IMR-90 (cell line): ENCODE measurements at regions not wholly inside any gene's neighbourhood (a gene's known extent, or its start where the extent isn't known, plus 50 kb on each side); places are given as distances from the start of the nearest gene placed in this dataset.

Source experiments
- ATAC-seq: fragments of 200-7000 bp; cut with Tn5 transposase; 2 replicates; pipeline ENCODE4 v1.9.1; 2020; ENCODE audit warnings: low read depth, mild to moderate bottlenecking, moderate library complexity
- BruUV-seq: library from RNA; stranded (reverse); fragments of 400-500 nt; replicated peaks from 2 replicates; lab custom pipeline; 2021; lab: Mats Ljungman, UMichigan
- CTCF ChIA-PET: fragments of 300-600 bp; formaldehyde crosslinking; extraction: SDS; loops from one replicate; lab custom pipeline; 2021; ENCODE audit warnings: antibody characterized with exemption; lab: Yijun Ruan, JAX
- POLR2A ChIA-PET: fragments of 300-600 bp; sonication (Branson Sonifier 250); formaldehyde crosslinking; loops from one replicate; lab custom pipeline; 2022; ENCODE audit warnings: antibody characterized with exemption; ENCODE audit not compliant: unreplicated experiment; lab: Charles Lee
- DNase-seq: peaks from one replicate; pipeline ENCODE4 v3.0.0; 2013
- H2AFZ ChIP-seq: replicated peaks from 2 replicates; pipeline ENCODE3; 2013; ENCODE audit warnings: low read length, mild to moderate bottlenecking; ENCODE audit not compliant: poor library complexity
- H2AK5ac ChIP-seq: 2 replicates; pipeline ENCODE4 v1.6.1; 2013; ENCODE audit warnings: low read depth, low read length, inconsistent platforms
- H2AK9ac ChIP-seq: replicated peaks from 2 replicates; pipeline ENCODE3; 2013; ENCODE audit warnings: mild to moderate bottlenecking, low read depth, low read length, moderate library complexity; ENCODE audit not compliant: poor library complexity
- H2BK120ac ChIP-seq: 2 replicates; pipeline ENCODE4 v1.6.1; 2013; ENCODE audit warnings: low read depth, low read length, inconsistent platforms
- H2BK15ac ChIP-seq: 3 replicates; pipeline ENCODE4 v1.6.1; 2013; ENCODE audit warnings: low read depth, low read length, inconsistent platforms
- H2BK20ac ChIP-seq: 2 replicates; pipeline ENCODE4 v1.6.1; 2013; ENCODE audit warnings: low read depth, mild to moderate bottlenecking, inconsistent platforms, low read length, moderate library complexity
- H2BK5ac ChIP-seq: 2 replicates; pipeline ENCODE4 v1.6.1; 2013; ENCODE audit warnings: mild to moderate bottlenecking, low read depth, low read length, inconsistent platforms; ENCODE audit not compliant: poor library complexity, severe bottlenecking
- H3K14ac ChIP-seq: replicated peaks from 2 replicates; pipeline ENCODE4 v1.6.1; 2013; ENCODE audit warnings: low read depth, low read length, inconsistent platforms
- H3K18ac ChIP-seq: 2 replicates; pipeline ENCODE4 v1.6.1; 2013; ENCODE audit warnings: low read depth, low read length, control low read depth
- H3K23ac ChIP-seq: 2 replicates; pipeline ENCODE4 v1.6.1; 2013; ENCODE audit warnings: low read depth, low read length, inconsistent platforms
- H3K27ac ChIP-seq: 2 replicates; pipeline ENCODE4 v1.5.1; 2013; ENCODE audit warnings: mild to moderate bottlenecking, control low read depth, low read length; ENCODE audit not compliant: insufficient read depth
- H3K27me3 ChIP-seq: 2 replicates; pipeline ENCODE4 v1.6.1; 2013; ENCODE audit warnings: low read length; ENCODE audit not compliant: control insufficient read depth, insufficient read depth
- H3K36me3 ChIP-seq: 2 replicates; pipeline ENCODE4 v1.6.1; 2013; ENCODE audit warnings: low read length, mixed read lengths; ENCODE audit not compliant: control insufficient read depth, insufficient read depth
- H3K4ac ChIP-seq: 2 replicates; pipeline ENCODE4 v1.6.1; 2013; ENCODE audit warnings: low read depth, low read length, inconsistent platforms
- H3K4me1 ChIP-seq: 2 replicates; pipeline ENCODE4 v1.6.1; 2013; ENCODE audit warnings: low read length, mixed read lengths; ENCODE audit not compliant: control insufficient read depth, insufficient read depth
- H3K4me2 ChIP-seq: 2 replicates; pipeline ENCODE4 v1.6.1; 2013; ENCODE audit warnings: low read depth, mild to moderate bottlenecking, control low read depth, low read length, moderate library complexity
- H3K4me3 ChIP-seq: 2 replicates; pipeline ENCODE4 v1.5.1; 2013; ENCODE audit warnings: low read depth, mild to moderate bottlenecking, control low read depth, low read length, moderate library complexity; ENCODE audit not compliant: insufficient read depth
- H3K56ac ChIP-seq: 2 replicates; pipeline ENCODE4 v1.6.1; 2013; ENCODE audit warnings: low read length, inconsistent platforms; ENCODE audit not compliant: insufficient read depth; ENCODE audit errors: extremely low read depth
- H3K79me1 ChIP-seq, 2 experiments: 2 replicates each; pipeline ENCODE4 v1.6.1; 2013; ENCODE audit warnings: low read length in 2 of 2, inconsistent platforms in 1 of 2, low read depth in 1 of 2
- H3K9ac ChIP-seq: 2 replicates; pipeline ENCODE4 v1.6.1; 2013; ENCODE audit warnings: low read depth, low read length, control low read depth
- H3K9me1 ChIP-seq: 2 replicates; pipeline ENCODE4 v1.6.1; 2013; ENCODE audit warnings: low read length, inconsistent platforms; ENCODE audit not compliant: insufficient read depth
- H3K9me3 ChIP-seq: 2 replicates; pipeline ENCODE4 v1.6.1; 2013; ENCODE audit warnings: low read length; ENCODE audit not compliant: control insufficient read depth, insufficient read depth
- H4K20me1 ChIP-seq: 2 replicates; pipeline ENCODE4 v1.6.1; 2013; ENCODE audit warnings: low read length, inconsistent platforms; ENCODE audit not compliant: insufficient read depth
- H4K5ac ChIP-seq: 2 replicates; pipeline ENCODE4 v1.6.1; 2013; ENCODE audit warnings: mild to moderate bottlenecking, low read depth, low read length, control low read depth
- H4K8ac ChIP-seq, 2 experiments: 2 replicates each; pipeline ENCODE4 v1.6.1; 2013; ENCODE audit warnings: low read depth in 2 of 2, low read length in 2 of 2, control low read depth in 1 of 2, inconsistent platforms in 1 of 2
- H4K91ac ChIP-seq: 2 replicates; pipeline ENCODE4 v1.6.1; 2013; ENCODE audit warnings: low read depth, low read length, inconsistent platforms; ENCODE audit not compliant: insufficient read depth
- CHD1 ChIP-seq: IDR thresholded peaks from 2 replicates; pipeline ENCODE4 v1.6.1; 2012; ENCODE audit warnings: low read depth, low read length, improper control_type of control experiment
- FOS ChIP-seq: fragments of 150-350 bp; IDR thresholded peaks from 2 replicates; pipeline ENCODE4 v1.6.1; 2016; ENCODE audit warnings: low read depth, low read length
- MAZ ChIP-seq: IDR thresholded peaks from 2 replicates; pipeline ENCODE4 v1.6.1; 2012; ENCODE audit warnings: low read depth, mild to moderate bottlenecking, low read length, improper control_type of control experiment, moderate library complexity, borderline replicate concordance
- MXI1 ChIP-seq: IDR thresholded peaks from 2 replicates; pipeline ENCODE4 v1.6.1; 2012; ENCODE audit warnings: low read depth, mild to moderate bottlenecking, low read length, moderate library complexity, borderline replicate concordance
- NFE2L2 ChIP-seq: fragments of 150-350 bp; IDR thresholded peaks from 2 replicates; pipeline ENCODE4 v1.6.1; 2016; ENCODE audit warnings: low read depth, mild to moderate bottlenecking, low read length
- POLR2A ChIP-seq: IDR thresholded peaks from 2 replicates; pipeline ENCODE4 v1.6.1; 2012; ENCODE audit warnings: mild to moderate bottlenecking, low read depth, low read length
- RCOR1 ChIP-seq: IDR thresholded peaks from 2 replicates; pipeline ENCODE4 v1.6.1; 2012; ENCODE audit warnings: mild to moderate bottlenecking, low read length, improper control_type of control experiment; ENCODE audit not compliant: insufficient replicate concordance
- RFX5 ChIP-seq: IDR thresholded peaks from 2 replicates; pipeline ENCODE4 v1.8.0; 2012; ENCODE audit warnings: low read depth, mild to moderate bottlenecking, low read length, moderate library complexity
- SMC3 ChIP-seq: fragments of 150-350 bp; IDR thresholded peaks from 2 replicates; pipeline ENCODE4 v1.6.1; 2016; ENCODE audit warnings: low read depth, mild to moderate bottlenecking, antibody characterized with exemption, low read length, moderate library complexity
- USF2 ChIP-seq: fragments of 150-350 bp; IDR thresholded peaks from 2 replicates; pipeline ENCODE4 v1.6.1; 2017; ENCODE audit warnings: mild to moderate bottlenecking, antibody characterized with exemption, low read length, low read depth
- WGBS, 2 experiments: methylation state at CpG; one replicate each; pipeline versions ENCODE4 v1.1.5 to v1.1.7; 2013; ENCODE audit warnings: missing lambda C conversion rate in 2 of 2; ENCODE audit not compliant: insufficient read length in 1 of 2; ENCODE audit errors: extremely low coverage in 2 of 2; 5-methylcytosine and 5-hydroxymethylcytosine counted together
- dilution Hi-C: fragments of 300-500 bp; cut with HindIII; formaldehyde crosslinking; loops from one replicate; pipeline ENCODE4 v1.14.3; 2018; ENCODE audit warnings: low sequenced_read_pairs; ENCODE audit not compliant: unreplicated experiment
- in situ Hi-C: fragments of 300-500 bp; cut with MboI; formaldehyde crosslinking; loops from 3 replicates; pipeline ENCODE4 v1.14.3; 2019; ENCODE audit warnings: low sequenced_read_pairs, inconsistent platforms, mixed read lengths
- intact Hi-C: fragments of 100-400 bp; cut with micrococcal nuclease; formaldehyde crosslinking; loops from 2 replicates; pipeline ENCODE4 v1.10.0; 2022
- TF ChIP-seq, protein P1 (sequence below): conservative IDR thresholded peaks from 2 replicates; pipeline ENCODE4 v1.5.1; 2012; ENCODE audit warnings: mild to moderate bottlenecking, low read depth, low read length, improper control_type of control experiment

DNA sequence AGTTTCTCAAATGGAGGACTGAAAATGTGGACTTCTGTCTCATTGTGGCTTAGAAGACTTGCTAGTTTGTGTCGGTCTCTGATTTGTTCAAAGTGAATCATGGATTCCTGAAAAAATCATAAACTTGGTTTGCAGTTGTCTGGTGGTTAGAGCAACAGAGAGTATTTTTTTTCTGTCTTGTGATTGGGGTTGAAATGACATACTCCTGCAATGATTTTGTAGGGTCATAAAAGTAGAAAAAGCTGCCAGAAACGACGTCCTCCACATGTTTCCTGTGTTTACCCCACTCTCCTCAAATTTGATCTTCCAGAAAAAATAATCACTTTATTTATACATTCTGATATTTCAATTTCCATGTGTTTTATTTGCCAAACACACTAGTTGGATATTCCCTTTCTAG, 219.2 kb upstream of the PGR start:
- Histone ChIP-seq H2AK5ac (no peak overlapping the region), H3K27ac (no peak overlapping the region), H4K5ac (no peak overlapping the region), H2BK120ac (no peak overlapping the region), H2AK9ac (no peak overlapping the region), H3K4me3 (no peak overlapping the region), H2BK20ac (no peak overlapping the region), H3K36me3 (no peaks in the 10 kb centered on the region), H2BK5ac (no peak overlapping the region), H3K4ac (no peak overlapping the region), H3K4me2 (no peak overlapping the region), H3K79me1 (no peaks in the 10 kb centered on the region), H4K20me1 (no peaks in the 10 kb centered on the region), H3K4me1 (no peaks in the 10 kb centered on the region), H3K23ac (no peak overlapping the region), H4K8ac (no peak overlapping the region), H3K9ac (no peak overlapping the region), H3K14ac (no peak overlapping the region), H2AFZ (no peak overlapping the region), H3K18ac (no peak overlapping the region), H3K9me3 (no peaks in the 10 kb centered on the region), H2BK15ac (no peak overlapping the region), H3K9me1 (no peaks in the 10 kb centered on the region), H3K27me3 (no peaks in the 10 kb centered on the region), H3K56ac (no peak overlapping the region), H4K91ac (no peak overlapping the region)
- ChIA-PET POLR2A (no interaction called here), CTCF (no interaction called here)
- no CpG with 5 or more reads among the region's 3 CpGs for WGBS, 2 experiments
- dilution Hi-C loops (no loop called here), in situ Hi-C loops (no loop called here), intact Hi-C loops (no loop called here)
- no peak for TF ChIP-seq NFE2L2
- TF ChIP-seq USF2: no peak
- no peak for TF ChIP-seq SMC3
- no peak for TF ChIP-seq MXI1
- no peak for TF ChIP-seq MAZ
- TF ChIP-seq FOS: no peak
- TF ChIP-seq CHD1: no peak
- TF ChIP-seq, protein P1, sequence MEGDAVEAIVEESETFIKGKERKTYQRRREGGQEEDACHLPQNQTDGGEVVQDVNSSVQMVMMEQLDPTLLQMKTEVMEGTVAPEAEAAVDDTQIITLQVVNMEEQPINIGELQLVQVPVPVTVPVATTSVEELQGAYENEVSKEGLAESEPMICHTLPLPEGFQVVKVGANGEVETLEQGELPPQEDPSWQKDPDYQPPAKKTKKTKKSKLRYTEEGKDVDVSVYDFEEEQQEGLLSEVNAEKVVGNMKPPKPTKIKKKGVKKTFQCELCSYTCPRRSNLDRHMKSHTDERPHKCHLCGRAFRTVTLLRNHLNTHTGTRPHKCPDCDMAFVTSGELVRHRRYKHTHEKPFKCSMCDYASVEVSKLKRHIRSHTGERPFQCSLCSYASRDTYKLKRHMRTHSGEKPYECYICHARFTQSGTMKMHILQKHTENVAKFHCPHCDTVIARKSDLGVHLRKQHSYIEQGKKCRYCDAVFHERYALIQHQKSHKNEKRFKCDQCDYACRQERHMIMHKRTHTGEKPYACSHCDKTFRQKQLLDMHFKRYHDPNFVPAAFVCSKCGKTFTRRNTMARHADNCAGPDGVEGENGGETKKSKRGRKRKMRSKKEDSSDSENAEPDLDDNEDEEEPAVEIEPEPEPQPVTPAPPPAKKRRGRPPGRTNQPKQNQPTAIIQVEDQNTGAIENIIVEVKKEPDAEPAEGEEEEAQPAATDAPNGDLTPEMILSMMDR: no peak
- no peak for TF ChIP-seq POLR2A
- no peak for TF ChIP-seq RFX5
- TF ChIP-seq RCOR1: no peak
- DNase-seq: no peak
- no TSS peak for BruUV-seq
- no peak for ATAC-seq
